ENCODE measurements at regions not wholly inside any gene's neighbourhood (a gene's known extent, or its start where the extent isn't known, plus 50 kb on each side); places are given as distances from the start of the nearest gene placed in this dataset.

DNA sequence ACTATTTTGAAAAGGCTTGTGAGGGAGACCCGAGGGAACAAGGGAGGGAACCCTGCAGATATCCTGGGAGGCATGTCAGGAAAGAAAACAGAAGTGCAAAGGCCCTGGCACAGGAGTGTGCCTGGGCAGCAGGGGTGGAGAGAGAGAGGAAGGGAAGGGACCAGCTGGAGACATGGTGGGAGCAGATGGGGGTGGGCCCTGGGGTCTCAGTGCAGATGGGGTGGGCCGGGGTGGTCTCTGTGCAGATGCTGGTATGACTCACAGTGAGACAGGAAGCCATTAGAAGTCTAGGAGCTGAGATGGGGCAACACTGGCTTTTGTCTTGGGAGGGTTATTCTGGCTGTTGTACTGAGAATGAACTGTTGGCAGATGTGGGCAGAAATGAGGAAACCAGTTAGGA, 363.6 kb upstream of the C1orf174 start:
- no peaks in the 10 kb centered on the region for H3K36me3 ChIP-seq (ENCODE audit: control insufficient read depth, insufficient read depth, low read length)
- no peak overlapping the region for H3K27ac ChIP-seq (ENCODE audit: low read length)
- ChIA-PET CTCF (no interaction called here), POLR2A (no interaction called here)
- TF ChIP-seq, protein P1, sequence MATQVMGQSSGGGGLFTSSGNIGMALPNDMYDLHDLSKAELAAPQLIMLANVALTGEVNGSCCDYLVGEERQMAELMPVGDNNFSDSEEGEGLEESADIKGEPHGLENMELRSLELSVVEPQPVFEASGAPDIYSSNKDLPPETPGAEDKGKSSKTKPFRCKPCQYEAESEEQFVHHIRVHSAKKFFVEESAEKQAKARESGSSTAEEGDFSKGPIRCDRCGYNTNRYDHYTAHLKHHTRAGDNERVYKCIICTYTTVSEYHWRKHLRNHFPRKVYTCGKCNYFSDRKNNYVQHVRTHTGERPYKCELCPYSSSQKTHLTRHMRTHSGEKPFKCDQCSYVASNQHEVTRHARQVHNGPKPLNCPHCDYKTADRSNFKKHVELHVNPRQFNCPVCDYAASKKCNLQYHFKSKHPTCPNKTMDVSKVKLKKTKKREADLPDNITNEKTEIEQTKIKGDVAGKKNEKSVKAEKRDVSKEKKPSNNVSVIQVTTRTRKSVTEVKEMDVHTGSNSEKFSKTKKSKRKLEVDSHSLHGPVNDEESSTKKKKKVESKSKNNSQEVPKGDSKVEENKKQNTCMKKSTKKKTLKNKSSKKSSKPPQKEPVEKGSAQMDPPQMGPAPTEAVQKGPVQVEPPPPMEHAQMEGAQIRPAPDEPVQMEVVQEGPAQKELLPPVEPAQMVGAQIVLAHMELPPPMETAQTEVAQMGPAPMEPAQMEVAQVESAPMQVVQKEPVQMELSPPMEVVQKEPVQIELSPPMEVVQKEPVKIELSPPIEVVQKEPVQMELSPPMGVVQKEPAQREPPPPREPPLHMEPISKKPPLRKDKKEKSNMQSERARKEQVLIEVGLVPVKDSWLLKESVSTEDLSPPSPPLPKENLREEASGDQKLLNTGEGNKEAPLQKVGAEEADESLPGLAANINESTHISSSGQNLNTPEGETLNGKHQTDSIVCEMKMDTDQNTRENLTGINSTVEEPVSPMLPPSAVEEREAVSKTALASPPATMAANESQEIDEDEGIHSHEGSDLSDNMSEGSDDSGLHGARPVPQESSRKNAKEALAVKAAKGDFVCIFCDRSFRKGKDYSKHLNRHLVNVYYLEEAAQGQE (IDR thresholded peaks at IDR 0.05; ENCODE audit: insufficient read depth in 1 of 2, low read depth in 2 of 2, low read length in 1 of 2), result no peak
- TF ChIP-seq POLR2AphosphoS5 (IDR thresholded peaks at IDR 0.05; ENCODE audit: low read depth, low read length), result no peak
- TF ChIP-seq, protein P2, sequence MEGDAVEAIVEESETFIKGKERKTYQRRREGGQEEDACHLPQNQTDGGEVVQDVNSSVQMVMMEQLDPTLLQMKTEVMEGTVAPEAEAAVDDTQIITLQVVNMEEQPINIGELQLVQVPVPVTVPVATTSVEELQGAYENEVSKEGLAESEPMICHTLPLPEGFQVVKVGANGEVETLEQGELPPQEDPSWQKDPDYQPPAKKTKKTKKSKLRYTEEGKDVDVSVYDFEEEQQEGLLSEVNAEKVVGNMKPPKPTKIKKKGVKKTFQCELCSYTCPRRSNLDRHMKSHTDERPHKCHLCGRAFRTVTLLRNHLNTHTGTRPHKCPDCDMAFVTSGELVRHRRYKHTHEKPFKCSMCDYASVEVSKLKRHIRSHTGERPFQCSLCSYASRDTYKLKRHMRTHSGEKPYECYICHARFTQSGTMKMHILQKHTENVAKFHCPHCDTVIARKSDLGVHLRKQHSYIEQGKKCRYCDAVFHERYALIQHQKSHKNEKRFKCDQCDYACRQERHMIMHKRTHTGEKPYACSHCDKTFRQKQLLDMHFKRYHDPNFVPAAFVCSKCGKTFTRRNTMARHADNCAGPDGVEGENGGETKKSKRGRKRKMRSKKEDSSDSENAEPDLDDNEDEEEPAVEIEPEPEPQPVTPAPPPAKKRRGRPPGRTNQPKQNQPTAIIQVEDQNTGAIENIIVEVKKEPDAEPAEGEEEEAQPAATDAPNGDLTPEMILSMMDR (IDR thresholded peaks at IDR 0.05), result no peak
- TF ChIP-seq SIN3A (IDR thresholded peaks at IDR 0.05; ENCODE audit: borderline replicate concordance, insufficient read depth, low read depth, low read length), result no peak
- TF ChIP-seq TCF7L2 (IDR thresholded peaks at IDR 0.05; ENCODE audit: low read depth, low read length), result no peak
- H3K27me3 ChIP-seq (ENCODE audit: control insufficient read depth, insufficient read depth, low read length), result no peaks in the 10 kb centered on the region; the same call in 1 of the 2 replicates
- no peaks in the 10 kb centered on the region for H3K9me3 ChIP-seq (ENCODE audit: control insufficient read depth, insufficient read depth, low read depth, low read length)
- H3K4me1 ChIP-seq (ENCODE audit: control insufficient read depth, insufficient read depth, low read length), result no peaks in the 10 kb centered on the region
- BruUV-seq (replicated peaks), result no TSS peak
- ATAC-seq, result no peak
- in situ Hi-C loops (cut with HindIII; ENCODE audit: low pct_unique_long_range_greater_than_20kb, low sequenced_read_pairs), result no loop called here
- intact Hi-C loops (cut with micrococcal nuclease; ENCODE audit: unreplicated experiment), result no loop called here
- no peak for DNase-seq (ENCODE audit: low read depth, low spot score)
- H3K4me3 ChIP-seq (ENCODE audit: low read depth in 2 of 2, low read length in 2 of 2), result no peak overlapping the region

DNA sequence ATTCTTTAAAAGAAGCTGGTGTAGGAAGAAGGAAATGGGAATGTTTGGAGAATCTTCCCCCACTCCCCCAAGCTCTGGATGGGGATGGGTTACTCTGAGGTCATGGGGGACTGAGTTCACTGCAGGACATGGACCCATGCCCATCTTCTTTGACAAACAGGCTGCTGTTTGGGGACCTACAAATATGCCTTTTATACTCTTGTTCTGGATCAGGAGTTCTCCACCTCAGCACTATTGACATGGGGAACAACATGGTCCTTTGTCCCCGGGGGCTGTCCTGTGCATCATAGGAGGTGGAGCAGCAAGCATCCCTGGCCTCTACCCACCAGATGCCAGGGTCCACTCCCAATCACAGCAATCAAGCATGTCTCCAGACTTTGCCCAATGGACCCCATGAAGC, 365.8 kb upstream of the C1orf174 start:
- CTCF ChIA-PET, result no interaction called here
- no TSS peak for BruUV-seq (replicated peaks)
- intact Hi-C loops (cut with micrococcal nuclease; ENCODE audit: unreplicated experiment), result no loop called here
- H3K27ac ChIP-seq (ENCODE audit: low read length), result no peak overlapping the region
- POLR2A ChIA-PET, result no interaction called here
- H3K36me3 ChIP-seq (ENCODE audit: control insufficient read depth, insufficient read depth, low read length), result no peaks in the 10 kb centered on the region
- H3K4me1 ChIP-seq (ENCODE audit: control insufficient read depth, insufficient read depth, low read length), result no peaks in the 10 kb centered on the region
- no peak overlapping the region for H3K4me3 ChIP-seq (ENCODE audit: low read depth in 2 of 2, low read length in 2 of 2)
- in situ Hi-C loops (cut with HindIII; ENCODE audit: low pct_unique_long_range_greater_than_20kb, low sequenced_read_pairs), result no loop called here
- no peaks in the 10 kb centered on the region for H3K9me3 ChIP-seq (ENCODE audit: control insufficient read depth, insufficient read depth, low read depth, low read length)
- DNase-seq (ENCODE audit: low read depth, low spot score) (no peak), ATAC-seq (no peak)
- TF ChIP-seq, protein P2 (IDR thresholded peaks at IDR 0.05), result no peak
- TF ChIP-seq SIN3A (IDR thresholded peaks at IDR 0.05; ENCODE audit: borderline replicate concordance, insufficient read depth, low read depth, low read length) (no peak), TCF7L2 (IDR thresholded peaks at IDR 0.05; ENCODE audit: low read depth, low read length) (no peak), POLR2AphosphoS5 (IDR thresholded peaks at IDR 0.05; ENCODE audit: low read depth, low read length) (no peak)
- TF ChIP-seq, protein P1 (IDR thresholded peaks at IDR 0.05; ENCODE audit: insufficient read depth in 1 of 2, low read depth in 2 of 2, low read length in 1 of 2), result no peak
- H3K27me3 ChIP-seq (ENCODE audit: control insufficient read depth, insufficient read depth, low read length), result no peaks in the 10 kb centered on the region; the same call in 1 of the 2 replicates

Measured in Panc1 (cell line).